OCI-LY3 (cell line): ENCODE measurements at regions not wholly inside any gene's neighbourhood (a gene's known extent, or its start where the extent isn't known, plus 50 kb on each side); places are given as distances from the start of the nearest gene placed in this dataset.

Source experiments
- CTCF ChIP-seq: fragments of 200-600, 300-600 bp; sonication (generic); IDR thresholded peaks from 2 replicates; pipeline ENCODE4 v1.5.1; 2014; ENCODE audit warnings: antibody characterized with exemption, low read length, low read depth
- EZH2phosphoT487 ChIP-seq: fragments of 200-600 bp; shearing (Covaris generic); IDR thresholded peaks from 2 replicates; pipeline ENCODE4 v1.6.1; 2018; ENCODE audit warnings: antibody characterized with exemption, mixed run types, low read depth

- no peak for TF ChIP-seq CTCF
- TF ChIP-seq EZH2phosphoT487 = no peak
These were observed 190.1 kb downstream of the FAM43A start for GRCh38 chr3:194875581-194876402.
